Thoracic aorta (tissue), 2 donors: ENCODE measurements at regions not wholly inside any gene's neighbourhood (a gene's known extent, or its start where the extent isn't known, plus 50 kb on each side); places are given as distances from the start of the nearest gene placed in this dataset.

Experiments used
- ATAC-seq: fragments of 150-250 bp; one replicate; pipeline ENCODE4 v1.8.0; 2017; ENCODE audit warnings: low read depth; ENCODE audit not compliant: insufficient number of reproducible peaks, low FRiP score
- DNase-seq: peaks from one replicate; pipeline ENCODE4 v3.0.0-alpha.2; 2020; ENCODE audit warnings: low spot score
- H3K27ac ChIP-seq, 2 donors: fragments of 200-600 bp; sonication (generic); 1 replicate in 1 of 2; 2 replicates in 1 of 2; pipeline ENCODE4 v1.5.1; 2016; ENCODE audit warnings: mild to moderate bottlenecking in 2 of 2, moderate library complexity in 2 of 2
- H3K27me3 ChIP-seq: fragments of 200-600 bp; sonication (generic); replicated peaks from 2 replicates; pipeline ENCODE4 v1.6.0; 2016; ENCODE audit warnings: mild to moderate bottlenecking; ENCODE audit not compliant: insufficient read depth
- H3K36me3 ChIP-seq: fragments of 200-600 bp; sonication (generic); one replicate; pipeline ENCODE4 v1.5.1; 2016
- H3K4me1 ChIP-seq, 2 donors: fragments of 200-600 bp; sonication (generic); 1 replicate in 1 of 2; 2 replicates in 1 of 2; pipeline versions ENCODE4 v1.5.1 to v1.6.0; 2016; ENCODE audit warnings: low read depth in 2 of 2, mild to moderate bottlenecking in 1 of 2; ENCODE audit not compliant: control insufficient read depth in 1 of 2
- H3K4me3 ChIP-seq: fragments of 200-600 bp; sonication (generic); 2 replicates; pipeline ENCODE4 v1.5.1; 2016; ENCODE audit warnings: mild to moderate bottlenecking
- H3K9me3 ChIP-seq: fragments of 200-600 bp; sonication (generic); 2 replicates; pipeline ENCODE4 v1.5.1; 2016
- TF ChIP-seq, protein P1 (sequence below): fragments of 200-600 bp; sonication (generic); IDR thresholded peaks from one replicate; pipeline ENCODE4 v1.5.1; 2019; ENCODE audit warnings: antibody characterized with exemption

DNA sequence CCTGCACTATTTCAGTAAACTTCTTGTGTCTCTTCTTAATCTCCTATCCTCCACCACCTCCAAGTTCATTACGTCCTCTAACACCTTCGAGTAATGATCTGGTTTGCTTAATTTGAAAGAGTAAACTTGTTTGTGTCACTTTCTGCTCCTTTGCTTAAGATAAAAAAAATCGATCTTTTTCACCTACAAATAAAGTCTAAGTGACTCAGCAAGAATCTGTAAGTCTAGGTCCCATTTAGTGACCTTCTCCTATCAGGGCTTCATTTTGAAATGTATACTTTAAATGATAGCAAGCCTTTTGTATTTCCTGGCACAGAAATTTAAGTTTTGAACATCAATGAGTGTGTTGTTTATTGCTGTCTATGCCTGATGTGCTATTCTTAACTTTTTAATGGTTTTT is 260.9 kb upstream of the TFPI start:
- TF ChIP-seq, protein P1, sequence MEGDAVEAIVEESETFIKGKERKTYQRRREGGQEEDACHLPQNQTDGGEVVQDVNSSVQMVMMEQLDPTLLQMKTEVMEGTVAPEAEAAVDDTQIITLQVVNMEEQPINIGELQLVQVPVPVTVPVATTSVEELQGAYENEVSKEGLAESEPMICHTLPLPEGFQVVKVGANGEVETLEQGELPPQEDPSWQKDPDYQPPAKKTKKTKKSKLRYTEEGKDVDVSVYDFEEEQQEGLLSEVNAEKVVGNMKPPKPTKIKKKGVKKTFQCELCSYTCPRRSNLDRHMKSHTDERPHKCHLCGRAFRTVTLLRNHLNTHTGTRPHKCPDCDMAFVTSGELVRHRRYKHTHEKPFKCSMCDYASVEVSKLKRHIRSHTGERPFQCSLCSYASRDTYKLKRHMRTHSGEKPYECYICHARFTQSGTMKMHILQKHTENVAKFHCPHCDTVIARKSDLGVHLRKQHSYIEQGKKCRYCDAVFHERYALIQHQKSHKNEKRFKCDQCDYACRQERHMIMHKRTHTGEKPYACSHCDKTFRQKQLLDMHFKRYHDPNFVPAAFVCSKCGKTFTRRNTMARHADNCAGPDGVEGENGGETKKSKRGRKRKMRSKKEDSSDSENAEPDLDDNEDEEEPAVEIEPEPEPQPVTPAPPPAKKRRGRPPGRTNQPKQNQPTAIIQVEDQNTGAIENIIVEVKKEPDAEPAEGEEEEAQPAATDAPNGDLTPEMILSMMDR, result no peak
- no peaks in the 10 kb centered on the region for H3K36me3 ChIP-seq

DNA sequence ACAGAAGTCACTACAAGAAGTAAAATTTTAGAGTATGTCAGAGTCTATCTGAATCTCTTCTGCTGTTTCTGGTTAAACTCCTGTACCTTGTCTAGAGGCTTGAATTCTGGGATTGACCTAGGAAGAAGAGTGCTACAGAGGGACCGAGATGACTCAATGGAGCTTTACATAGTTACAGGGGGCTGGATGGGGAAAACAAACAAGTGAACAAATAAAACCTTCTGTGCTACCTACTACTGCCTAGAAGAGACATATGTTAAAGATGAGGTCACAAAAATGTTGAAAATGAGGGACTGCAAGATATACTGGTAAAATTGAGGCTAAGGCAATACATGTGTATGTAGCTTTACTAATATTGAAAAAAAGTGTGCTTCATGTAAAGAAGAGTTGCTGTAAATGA is 265.4 kb upstream of the TFPI start:
- H3K36me3 ChIP-seq, result no peaks in the 10 kb centered on the region
- TF ChIP-seq, protein P1, result no peak
- H3K27me3 ChIP-seq, result no peaks in the 10 kb centered on the region
- H3K9me3 ChIP-seq, result no peaks in the 10 kb centered on the region
- DNase-seq (no peak), ATAC-seq (no peak)
- no peaks in the 10 kb centered on the region for H3K4me1 ChIP-seq
- H3K27ac ChIP-seq, result no peak overlapping the region
- H3K4me3 ChIP-seq, result no peak overlapping the region

More for the DNA sequence above, 260.9 kb upstream of the TFPI start:
- no peak for DNase-seq
- Histone ChIP-seq H3K27me3 (no peaks in the 10 kb centered on the region), H3K9me3 (no peaks in the 10 kb centered on the region), H3K4me1 (no peaks in the 10 kb centered on the region), H3K4me3 (no peak overlapping the region), H3K27ac (no peak overlapping the region)
- ATAC-seq, result no peak

DNA sequence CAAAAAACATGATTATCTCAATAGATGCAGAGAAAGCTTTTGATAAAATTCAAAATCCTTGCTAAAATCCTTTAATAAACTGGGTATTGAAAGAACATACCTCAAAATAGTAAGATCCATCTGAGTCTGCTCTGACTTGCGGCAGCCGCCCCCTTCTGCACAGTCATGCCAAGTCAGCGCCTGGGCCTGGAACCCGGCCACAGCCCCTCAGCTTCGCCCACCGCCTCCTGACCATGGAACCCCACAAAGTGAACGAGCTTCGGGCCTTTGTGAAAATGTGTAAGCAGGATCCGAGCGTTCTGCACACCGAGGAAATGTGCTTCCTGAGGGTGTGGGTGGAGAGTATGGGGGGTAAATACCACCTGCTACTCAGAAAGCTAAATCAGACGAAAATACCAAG is 270.9 kb upstream of the TFPI start:
- Histone ChIP-seq H3K36me3 (no peaks in the 10 kb centered on the region), H3K4me1 (peaks cover 0 to 11% of the 10 kb centered on the region in 2 donors), H3K27me3 (no peaks in the 10 kb centered on the region), H3K4me3 (no peak overlapping the region), H3K9me3 (no peaks in the 10 kb centered on the region), H3K27ac (no peak overlapping the region)
- ATAC-seq (no peak), DNase-seq (no peak)
- TF ChIP-seq, protein P1, result no peak

DNA sequence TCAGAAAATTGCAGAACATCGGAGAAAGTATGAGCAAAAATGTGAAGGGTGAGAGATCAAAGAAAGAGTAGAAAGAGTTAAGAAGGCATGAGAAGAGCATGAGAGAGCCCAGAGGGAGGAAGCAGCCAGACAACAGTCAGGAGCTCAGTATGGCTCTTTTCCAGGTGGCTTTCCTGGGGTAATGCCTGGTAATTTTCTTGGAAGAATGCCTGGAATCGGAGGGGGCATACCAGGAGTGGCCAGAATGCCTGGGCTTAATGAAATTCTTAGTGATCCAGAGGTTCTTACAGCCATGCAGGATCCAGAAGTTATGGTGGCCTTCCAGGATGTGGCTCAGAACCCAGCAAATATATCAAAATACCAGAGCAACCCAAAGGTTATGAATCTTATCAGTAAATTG is 271.8 kb upstream of the TFPI start:
- Histone ChIP-seq H3K4me3 (no peak overlapping the region), H3K36me3 (no peaks in the 10 kb centered on the region), H3K27ac (peak overlapping the region in 1 of 2 donors; percentile 6), H3K4me1 (peaks cover 0 to 11% of the 10 kb centered on the region in 2 donors), H3K27me3 (no peaks in the 10 kb centered on the region), H3K9me3 (no peaks in the 10 kb centered on the region)
- TF ChIP-seq, protein P1, result no peak
- ATAC-seq (no peak), DNase-seq (no peak)

DNA sequence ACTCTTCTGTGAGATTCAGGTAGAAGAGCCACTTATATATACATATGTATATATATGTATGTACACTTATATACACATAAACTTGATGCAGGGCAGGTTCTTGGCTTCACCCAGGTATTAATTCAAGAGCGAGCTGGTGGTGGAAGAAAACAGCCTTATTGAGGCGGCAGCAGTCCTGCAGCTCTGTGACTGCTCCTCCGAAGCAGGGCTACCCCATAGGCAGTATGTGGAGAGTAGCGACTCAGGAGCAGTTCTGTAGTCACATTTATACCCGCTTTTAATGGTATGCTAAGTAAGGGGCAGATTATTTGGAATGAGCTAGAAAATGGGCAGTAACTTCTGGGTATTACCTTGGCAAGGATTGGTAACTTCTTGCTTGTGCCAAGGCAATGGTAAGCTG is 280.6 kb upstream of the TFPI start:
- no peak for DNase-seq
- Histone ChIP-seq H3K9me3 (no peaks in the 10 kb centered on the region), H3K27ac (no peak overlapping the region), H3K27me3 (no peaks in the 10 kb centered on the region), H3K36me3 (no peaks in the 10 kb centered on the region), H3K4me3 (no peak overlapping the region), H3K4me1 (no peaks in the 10 kb centered on the region)
- no peak for ATAC-seq
- TF ChIP-seq, protein P1, result no peak
